ENCODE measurements at regions not wholly inside any gene's neighbourhood (a gene's known extent, or its start where the extent isn't known, plus 50 kb on each side); places are given as distances from the start of the nearest gene placed in this dataset.

GRCh38 chr17:5883775-5884665 lies 186.2 kb upstream of the WSCD1 start:
- TF ChIP-seq CTCF (conservative IDR thresholded peaks at IDR 0.05; ENCODE audit: low read depth, low read length) = no peak
- no peak for DNase-seq (ENCODE audit: low read depth)
- no peak overlapping the region for H3K4me3 ChIP-seq (ENCODE audit: low read depth, low read length)

GRCh38 chr17:5885336-5885735 lies 184.8 kb upstream of the WSCD1 start:
- no peak for DNase-seq (ENCODE audit: low read depth)
- no peak overlapping the region for H3K4me3 ChIP-seq (ENCODE audit: low read depth, low read length)
- TF ChIP-seq CTCF (conservative IDR thresholded peaks at IDR 0.05; ENCODE audit: low read depth, low read length) = no peak

GRCh38 chr17:5888811-5889210 lies 181.4 kb upstream of the WSCD1 start:
- DNase-seq (ENCODE audit: low read depth) = no peak
- no peak for TF ChIP-seq CTCF (conservative IDR thresholded peaks at IDR 0.05; ENCODE audit: low read depth, low read length)
- H3K4me3 ChIP-seq (ENCODE audit: low read depth, low read length) = no peak overlapping the region

- DNase-seq (ENCODE audit: low read depth) = no peak
Measured at GRCh38 chr17:5892921-5893675, 177.1 kb upstream of the WSCD1 start.

GRCh38 chr17:5893741-5894140 lies 176.4 kb upstream of the WSCD1 start:
- H3K4me3 ChIP-seq (ENCODE audit: low read depth, low read length) = no peak overlapping the region
- TF ChIP-seq CTCF (conservative IDR thresholded peaks at IDR 0.05; ENCODE audit: low read depth, low read length) = no peak
- DNase-seq (ENCODE audit: low read depth) = no peak

More at GRCh38 chr17:5892921-5893675, 177.1 kb upstream of the WSCD1 start:
- no peak overlapping the region for H3K4me3 ChIP-seq (ENCODE audit: low read depth, low read length)
- no peak for TF ChIP-seq CTCF (conservative IDR thresholded peaks at IDR 0.05; ENCODE audit: low read depth, low read length)

GRCh38 chr17:5895276-5895675 lies 174.9 kb upstream of the WSCD1 start:
- no peak for TF ChIP-seq CTCF (conservative IDR thresholded peaks at IDR 0.05; ENCODE audit: low read depth, low read length)
- no peak for DNase-seq (ENCODE audit: low read depth)
- no peak overlapping the region for H3K4me3 ChIP-seq (ENCODE audit: low read depth, low read length)

Measured in epithelial cell of proximal tubule (primary cell).